Mesodermal cell (in vitro differentiated cells): ENCODE measurements at regions not wholly inside any gene's neighbourhood (a gene's known extent, or its start where the extent isn't known, plus 50 kb on each side); places are given as distances from the start of the nearest gene placed in this dataset.
"Not testable (repeated sequence)": the region's sequence is repeated elsewhere in the genome, so short reads cannot be mapped to it uniquely, and the experiment has no call there.

Experiments used
- H3K27ac ChIP-seq: 2 replicates; pipeline ENCODE4 v1.7.0; 2013; ENCODE audit warnings: mild to moderate bottlenecking, low read depth, low read length, moderate library complexity; ENCODE audit not compliant: severe bottlenecking
- H3K36me3 ChIP-seq: 2 replicates; pipeline ENCODE4 v1.7.1; 2013; ENCODE audit warnings: mild to moderate bottlenecking, low read length, moderate library complexity; ENCODE audit not compliant: control insufficient read depth, insufficient read depth
- H3K4me1 ChIP-seq: one replicate; pipeline ENCODE4 v1.7.1; 2013; ENCODE audit warnings: mild to moderate bottlenecking, low read length; ENCODE audit not compliant: insufficient read depth, control insufficient read depth, poor library complexity, severe bottlenecking
- H3K4me3 ChIP-seq: 2 replicates; pipeline ENCODE4 v1.7.0; 2013; ENCODE audit warnings: low read length, control low read depth, mild to moderate bottlenecking; ENCODE audit not compliant: insufficient read depth, poor library complexity, severe bottlenecking; ENCODE audit errors: extremely low read depth
- H3K9me3 ChIP-seq: 2 replicates; pipeline ENCODE4 v1.7.1; 2013; ENCODE audit warnings: mild to moderate bottlenecking, low read length, moderate library complexity; ENCODE audit not compliant: control insufficient read depth
- WGBS, 2 experiments: methylation state at CpG; one replicate each; pipeline ENCODE4 v1.1.5; 2013; ENCODE audit warnings: missing lambda C conversion rate in 2 of 2; ENCODE audit not compliant: insufficient coverage in 2 of 2; 5-methylcytosine and 5-hydroxymethylcytosine counted together

GRCh38 chr5:127133071-127133470 is 59.8 kb upstream of the C5orf63 start:
- H3K4me1 ChIP-seq: no peaks in the 10 kb centered on the region
- H3K36me3 ChIP-seq: no peaks in the 10 kb centered on the region
- no peaks in the 10 kb centered on the region for H3K9me3 ChIP-seq
- 60% methylated on average over 1 of the region's 3 CpGs; no CpG with 5 or more reads in 1 of the 2 experiments for WGBS, 2 experiments
- no peak overlapping the region for H3K4me3 ChIP-seq
- H3K27ac ChIP-seq: no peak overlapping the region

DNA sequence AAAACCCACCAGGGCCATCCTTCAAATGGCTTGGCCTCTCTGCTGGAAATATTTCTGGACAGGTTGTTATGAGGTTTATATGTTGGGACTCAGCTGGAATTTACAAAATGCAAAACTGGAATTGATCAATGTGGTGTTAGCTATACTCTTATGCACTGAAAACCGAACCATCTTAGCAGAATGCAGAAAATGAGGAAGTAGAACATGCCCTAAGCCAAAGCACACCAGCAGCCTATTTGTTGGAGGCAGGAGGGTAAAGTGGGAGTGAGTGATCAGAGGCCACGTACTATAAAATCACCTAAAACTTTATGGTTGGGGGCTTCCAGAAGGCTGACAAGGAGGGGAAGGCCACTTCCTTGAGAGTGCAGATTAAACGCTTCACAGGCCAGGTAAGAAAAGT is 63.6 kb upstream of the C5orf63 start:
- Histone ChIP-seq H3K4me1 (no peaks in the 10 kb centered on the region), H3K4me3 (no peak overlapping the region), H3K27ac (no peak overlapping the region), H3K36me3 (no peaks in the 10 kb centered on the region), H3K9me3 (no peaks in the 10 kb centered on the region)
- WGBS, 2 experiments: 88 to 100% methylated on average over 1 to 2 of the region's 3 CpGs

GRCh38 chr5:127143722-127144121 is 70.4 kb upstream of the C5orf63 start:
- Histone ChIP-seq H3K4me3 (no peak overlapping the region), H3K36me3 (no peaks in the 10 kb centered on the region), H3K27ac (no peak overlapping the region), H3K9me3 (no peaks in the 10 kb centered on the region), H3K4me1 (no peaks in the 10 kb centered on the region)
- WGBS, 2 experiments: 95 to 96% methylated on average over 4 to 11 of the region's 13 CpGs

GRCh38 chr5:127153031-127153430 is 79.7 kb upstream of the C5orf63 start:
- 89% methylated on average over 1 of the region's 2 CpGs; no CpG with 5 or more reads in 1 of the 2 experiments for WGBS, 2 experiments
- H3K9me3 ChIP-seq: no peaks in the 10 kb centered on the region
- H3K36me3 ChIP-seq: no peaks in the 10 kb centered on the region
- no peak overlapping the region for H3K4me3 ChIP-seq
- no peak overlapping the region for H3K27ac ChIP-seq
- H3K4me1 ChIP-seq: no peaks in the 10 kb centered on the region

GRCh38 chr5:127153521-127153920 is 80.2 kb upstream of the C5orf63 start:
- H3K4me3 ChIP-seq: no peak overlapping the region
- no peaks in the 10 kb centered on the region for H3K4me1 ChIP-seq
- WGBS, 2 experiments: no CpG with 5 or more reads among the region's 3 CpGs

GRCh38 chr5:127163750-127164149 is 90.4 kb upstream of the C5orf63 start:
- no peak overlapping the region for H3K27ac ChIP-seq
- no peaks in the 10 kb centered on the region for H3K9me3 ChIP-seq
- no peaks in the 10 kb centered on the region for H3K4me1 ChIP-seq
- H3K4me3 ChIP-seq: no peak overlapping the region
- H3K36me3 ChIP-seq: no peaks in the 10 kb centered on the region

More at GRCh38 chr5:127153521-127153920, 80.2 kb upstream of the C5orf63 start:
- H3K36me3 ChIP-seq: no peaks in the 10 kb centered on the region
- H3K9me3 ChIP-seq: no peaks in the 10 kb centered on the region
- no peak overlapping the region for H3K27ac ChIP-seq

DNA sequence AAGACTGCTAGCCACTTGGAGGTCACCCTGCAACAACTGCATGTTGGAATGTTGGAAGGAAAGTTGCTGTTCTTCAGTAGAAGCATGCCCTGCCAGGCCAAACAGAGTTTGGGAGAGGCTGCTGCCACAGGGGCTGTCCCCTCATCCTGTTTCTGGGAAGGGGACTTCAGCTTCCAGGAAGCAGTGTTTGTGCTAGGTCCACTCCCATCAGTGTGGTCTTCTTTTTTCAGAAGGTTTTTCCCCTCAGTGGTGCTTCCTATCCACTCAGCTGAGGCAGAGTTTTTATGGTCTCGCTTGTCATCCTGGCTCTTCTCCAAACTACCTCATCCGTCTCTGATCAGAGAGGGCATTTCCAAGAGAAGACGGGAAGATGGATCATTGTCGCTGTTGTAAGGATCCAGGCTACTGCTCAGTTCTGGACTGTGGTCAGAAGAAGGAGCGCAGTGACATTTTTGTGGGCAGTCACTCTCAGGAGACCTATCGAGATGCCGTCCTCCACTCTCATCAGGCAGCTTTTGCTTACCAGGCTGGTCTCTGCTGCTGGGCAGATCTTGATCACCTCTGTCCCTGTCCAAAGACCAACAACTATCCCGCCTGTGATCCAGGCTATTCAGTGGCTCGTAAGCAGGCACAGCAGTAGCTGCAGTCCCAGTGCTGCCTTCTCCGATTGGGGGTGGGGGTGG is 97.8 kb upstream of the C5orf63 start:
- no peak overlapping the region for H3K4me3 ChIP-seq
- peaks cover 4% of the 10 kb centered on the region for H3K9me3 ChIP-seq
- H3K27ac ChIP-seq: no peak overlapping the region
- H3K36me3 ChIP-seq: no peaks in the 10 kb centered on the region
- 97 to 98% methylated on average over 7 to 8 of the region's 10 CpGs for WGBS, 2 experiments
- H3K4me1 ChIP-seq: no peaks in the 10 kb centered on the region

- H3K4me1 ChIP-seq: no peaks in the 10 kb centered on the region
- 100% methylated on average over 2 of the region's 2 CpGs; no CpG with 5 or more reads in 1 of the 2 experiments for WGBS, 2 experiments
- no peak overlapping the region for H3K4me3 ChIP-seq
- H3K9me3 ChIP-seq: peaks cover 4% of the 10 kb centered on the region
- H3K27ac ChIP-seq: no peak overlapping the region
- H3K36me3 ChIP-seq: no peaks in the 10 kb centered on the region
These were observed 103.5 kb upstream of the C5orf63 start for GRCh38 chr5:127176769-127177168.

DNA sequence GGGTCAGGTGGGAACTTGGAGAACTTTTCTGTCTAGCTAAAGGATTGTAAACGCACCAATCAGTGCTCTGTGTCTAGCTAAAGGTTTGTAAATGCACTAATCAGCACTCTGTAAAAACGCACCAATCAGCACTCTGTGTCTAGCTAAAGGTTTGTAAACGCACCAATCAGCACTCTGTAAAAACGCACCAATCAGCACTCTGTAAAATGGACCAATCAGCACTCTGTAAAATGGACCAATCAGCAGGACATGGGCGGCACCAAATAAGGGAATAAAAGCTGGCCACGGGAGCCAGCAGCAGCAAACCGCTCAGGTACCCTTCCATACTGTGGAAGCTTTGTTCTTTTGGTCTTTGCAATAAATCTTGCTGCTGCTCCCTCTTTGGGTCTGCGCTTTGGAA is 108.0 kb upstream of the MEGF10 start:
- not testable (repeated sequence) for H3K9me3 ChIP-seq, H3K27ac ChIP-seq, H3K36me3 ChIP-seq, H3K4me3 ChIP-seq, H3K4me1 ChIP-seq
- 88 to 92% methylated on average over 5 to 7 of the region's 8 CpGs for WGBS, 2 experiments

DNA sequence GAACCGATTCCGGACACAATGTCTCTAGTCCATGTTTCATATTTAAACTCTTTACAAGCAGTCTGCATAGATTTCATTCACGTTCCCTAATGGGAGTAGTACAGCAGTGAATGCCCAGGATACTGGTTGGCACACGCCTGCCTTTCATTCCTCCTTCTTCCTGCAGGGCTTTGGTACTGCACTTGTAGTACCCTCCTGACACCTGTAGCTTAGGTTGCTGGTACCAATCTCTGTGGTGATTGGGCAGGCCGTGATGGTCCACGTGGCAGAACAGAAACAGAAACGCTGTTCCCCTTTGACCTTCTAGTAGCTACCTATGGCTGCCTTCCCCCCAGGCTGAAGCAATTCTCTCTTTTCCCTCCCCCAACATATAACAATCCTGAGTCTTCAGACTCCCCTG is 107.3 kb upstream of the MEGF10 start:
- Histone ChIP-seq H3K9me3 (no peaks in the 10 kb centered on the region), H3K4me1 (no peaks in the 10 kb centered on the region), H3K36me3 (no peaks in the 10 kb centered on the region), H3K27ac (no peak overlapping the region), H3K4me3 (no peak overlapping the region)
- 90 to 92% methylated on average over 6 of the region's 7 CpGs for WGBS, 2 experiments

DNA sequence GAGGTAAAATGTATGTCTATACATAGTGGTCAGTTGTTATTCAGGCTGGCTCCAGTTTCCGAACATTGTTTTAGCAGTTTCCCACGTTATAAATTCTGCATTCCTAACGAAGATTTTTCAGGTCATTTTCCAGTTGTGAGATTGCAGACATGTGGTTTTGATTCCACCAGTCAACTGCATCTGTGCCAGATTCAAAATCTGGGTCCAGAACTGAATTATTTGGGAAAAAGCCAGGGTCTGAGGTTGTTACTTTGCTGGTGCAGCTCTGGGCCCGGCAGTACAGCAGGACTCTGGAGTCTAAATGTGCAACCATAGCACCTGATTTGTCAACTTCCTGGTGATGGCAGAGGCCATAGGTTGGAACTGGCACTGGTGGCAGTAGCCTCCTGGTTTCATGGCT is 105.7 kb upstream of the MEGF10 start:
- no peak overlapping the region for H3K27ac ChIP-seq
- no peak overlapping the region for H3K4me3 ChIP-seq
- no peaks in the 10 kb centered on the region for H3K4me1 ChIP-seq
- H3K36me3 ChIP-seq: no peaks in the 10 kb centered on the region
- no peaks in the 10 kb centered on the region for H3K9me3 ChIP-seq
- WGBS, 2 experiments: 77 to 90% methylated on average over 4 of the region's 4 CpGs
